Body of pancreas (tissue), 4 donors: ENCODE measurements at regions not wholly inside any gene's neighbourhood (a gene's known extent, or its start where the extent isn't known, plus 50 kb on each side); places are given as distances from the start of the nearest gene placed in this dataset.
A peak's percentile ranks its signal among the peaks of the same experiment; 100 is the strongest.

Source experiments
- ATAC-seq: fragments of 150-250 bp; one replicate; pipeline ENCODE4 v1.9.1; 2016
- DNase-seq, 4 donors: peaks; one replicate each; pipeline ENCODE4 v3.0.0-alpha.2; 2019
- H3K27ac ChIP-seq, 4 donors: fragments of 200-600 bp; sonication (generic); 1 replicate in 3 of 4; 2 replicates in 1 of 4; pipeline versions ENCODE4 v1.5.1 to v1.6.1; 2016 to 2019; ENCODE audit warnings: mild to moderate bottlenecking in 1 of 4, mixed read lengths in 1 of 4, moderate library complexity in 1 of 4
- H3K27me3 ChIP-seq, 2 donors: fragments of 200-600 bp; sonication (generic); one replicate each; pipeline ENCODE4 v1.6.0; 2016; ENCODE audit warnings: mild to moderate bottlenecking in 1 of 2
- H3K36me3 ChIP-seq, 2 donors: fragments of 200-600 bp; sonication (generic); replicated peaks in 1 of 2; 2 replicates each; pipeline ENCODE4 v1.5.1; 2016; ENCODE audit warnings: low read depth in 2 of 2; ENCODE audit not compliant: insufficient read depth in 1 of 2
- H3K4me1 ChIP-seq: fragments of 200-600 bp; sonication (generic); one replicate; pipeline ENCODE4 v1.6.0; 2016
- H3K4me3 ChIP-seq, 2 donors: fragments of 200-600 bp; sonication (generic); 1 replicate in 1 of 2; 2 replicates in 1 of 2; pipeline ENCODE4 v1.5.1; 2016 to 2019
- H3K9me3 ChIP-seq, 3 donors: fragments of 200-600 bp; sonication (generic); 1 replicate in 2 of 3; 2 replicates in 1 of 3; pipeline ENCODE4 v1.5.1; 2016
- CTCF ChIP-seq, 7 experiments: fragments of 450-650 bp in 4 of 7; fragments of 200-600 bp in 3 of 7; sonication (generic) in 3 of 7; IDR thresholded peaks; one replicate each; pipeline ENCODE4 v1.5.1; 2016 to 2019; ENCODE audit warnings: antibody characterized with exemption in 7 of 7
- POLR2A ChIP-seq, 3 donors: fragments of 450-650 bp; IDR thresholded peaks; one replicate each; pipeline ENCODE4 v1.6.1; 2016; ENCODE audit warnings: antibody characterized with exemption in 3 of 3, mild to moderate bottlenecking in 2 of 3
- WGBS, 2 donors: methylation state at CpG; one replicate each; pipeline ENCODE4 v1.1.5; 2017; 5-methylcytosine and 5-hydroxymethylcytosine counted together
- intact Hi-C: fragments of 100-400 bp; cut with DNase I; formaldehyde crosslinking; loops from one replicate; pipeline ENCODE4 v1.15.1; 2023

- no peak for TF ChIP-seq CTCF (IDR thresholded peaks at IDR 0.05)
- TF ChIP-seq POLR2A (IDR thresholded peaks at IDR 0.05) = no peak
- no peaks in the 10 kb centered on the region for H3K27me3 ChIP-seq
- intact Hi-C loops = no loop called here
- ATAC-seq (no peak), DNase-seq (no peak)
- H3K4me1 ChIP-seq = peaks cover 19% of the 10 kb centered on the region
- H3K4me3 ChIP-seq = no peak overlapping the region
- no peaks in the 10 kb centered on the region for H3K9me3 ChIP-seq
- WGBS, 2 donors = 83 to 84% methylated on average over 9 to 10 of the region's 10 CpGs
- H3K36me3 ChIP-seq = no peaks in the 10 kb centered on the region
- no peak overlapping the region for H3K27ac ChIP-seq
Observed at GRCh38 chr13:22103046-22104027, 432.5 kb downstream of the FGF9 start.

- TF ChIP-seq POLR2A (IDR thresholded peaks at IDR 0.05) (no peak), CTCF (IDR thresholded peaks at IDR 0.05) (no peak)
- ATAC-seq (no peak), DNase-seq (no peak)
- H3K27ac ChIP-seq = no peak overlapping the region
- no peak overlapping the region for H3K4me3 ChIP-seq
- intact Hi-C loops = no loop called here
- H3K27me3 ChIP-seq = no peaks in the 10 kb centered on the region
- WGBS, 2 donors = 92 to 98% methylated on average over 3 of the region's 3 CpGs
- H3K4me1 ChIP-seq = peaks cover 47% of the 10 kb centered on the region
- no peaks in the 10 kb centered on the region for H3K9me3 ChIP-seq
- no peaks in the 10 kb centered on the region for H3K36me3 ChIP-seq
Observed at GRCh38 chr13:22106058-22106457, 435.2 kb downstream of the FGF9 start.

GRCh38 chr13:22107549-22107948 is 436.7 kb downstream of the FGF9 start:
- intact Hi-C loops = no loop called here
- Histone ChIP-seq H3K4me3 (no peak overlapping the region), H3K27ac (peak overlapping the region in 3 of 4 donors; percentile 47 to 65 (median 53)), H3K9me3 (no peaks in the 10 kb centered on the region), H3K27me3 (no peaks in the 10 kb centered on the region), H3K36me3 (no peaks in the 10 kb centered on the region), H3K4me1 (peaks cover 51% of the 10 kb centered on the region)
- DNase-seq = peak; percentile 32 to 44 (median 36)
- 13 to 17% methylated on average over 4 of the region's 4 CpGs for WGBS, 2 donors
- ATAC-seq = peak; percentile 77
- TF ChIP-seq POLR2A (IDR thresholded peaks at IDR 0.05) = no peak

- TF ChIP-seq POLR2A (IDR thresholded peaks at IDR 0.05) (no peak), CTCF (IDR thresholded peaks at IDR 0.05) (no peak)
- Histone ChIP-seq H3K4me3 (no peak overlapping the region), H3K4me1 (peaks cover 51% of the 10 kb centered on the region), H3K9me3 (no peaks in the 10 kb centered on the region), H3K36me3 (no peaks in the 10 kb centered on the region), H3K27ac (peak overlapping the region in 2 of 4 donors; percentile 53 to 65), H3K27me3 (no peaks in the 10 kb centered on the region)
- WGBS, 2 donors = 34 to 43% methylated on average over 3 of the region's 3 CpGs
- ATAC-seq (no peak), DNase-seq (no peak)
- intact Hi-C loops = no loop called here
Observed at GRCh38 chr13:22108283-22108942, 437.5 kb downstream of the FGF9 start.

- Histone ChIP-seq H3K36me3 (no peaks in the 10 kb centered on the region), H3K4me1 (peaks cover 51% of the 10 kb centered on the region), H3K27ac (peak overlapping the region in 2 of 4 donors; percentile 53 to 65), H3K27me3 (no peaks in the 10 kb centered on the region), H3K9me3 (no peaks in the 10 kb centered on the region), H3K4me3 (no peak overlapping the region)
- WGBS, 2 donors = 83 to 92% methylated on average over 4 of the region's 4 CpGs
- intact Hi-C loops = no loop called here
- ATAC-seq = no peak
- no peak for TF ChIP-seq CTCF (IDR thresholded peaks at IDR 0.05)
- no peak for TF ChIP-seq POLR2A (IDR thresholded peaks at IDR 0.05)
- no peak for DNase-seq
Observed at GRCh38 chr13:22108979-22109378, 438.1 kb downstream of the FGF9 start.
